Parathyroid adenoma (tissue), 2 donors: ENCODE measurements at regions not wholly inside any gene's neighbourhood (a gene's known extent, or its start where the extent isn't known, plus 50 kb on each side); places are given as distances from the start of the nearest gene placed in this dataset.

Experiments used
- H2AFZ ChIP-seq: fragments of 300-600 bp; sonication (generic); one replicate; pipeline ENCODE4 v1.7.0; 2017; ENCODE audit warnings: antibody characterized with exemption, mild to moderate bottlenecking
- H3K27ac ChIP-seq: fragments of 300-600 bp; sonication (generic); one replicate; pipeline ENCODE4 v1.7.0; 2017
- H3K27me3 ChIP-seq: fragments of 300-600 bp; sonication (generic); one replicate; pipeline ENCODE4 v1.7.0; 2017; ENCODE audit warnings: low read length; ENCODE audit not compliant: control insufficient read depth, insufficient read depth
- H3K36me3 ChIP-seq: fragments of 300-600 bp; sonication (generic); one replicate; pipeline ENCODE4 v1.7.0; 2017; ENCODE audit warnings: low read length; ENCODE audit not compliant: control insufficient read depth, insufficient read depth
- H3K4me1 ChIP-seq: fragments of 300-600 bp; sonication (generic); one replicate; pipeline ENCODE4 v1.7.0; 2017; ENCODE audit warnings: control low read depth
- H3K4me2 ChIP-seq: fragments of 300-600 bp; sonication (generic); one replicate; pipeline ENCODE4 v1.7.0; 2017; ENCODE audit warnings: low read length
- H3K4me3 ChIP-seq: fragments of 300-600 bp; sonication (generic); one replicate; pipeline ENCODE4 v1.7.0; 2017; ENCODE audit warnings: low read depth, low read length
- H3K79me2 ChIP-seq: fragments of 300-600 bp; sonication (generic); one replicate; pipeline ENCODE4 v1.7.0; 2017; ENCODE audit warnings: control low read depth
- H3K9ac ChIP-seq: fragments of 300-600 bp; sonication (generic); one replicate; pipeline ENCODE4 v1.7.0; 2017; ENCODE audit warnings: mild to moderate bottlenecking
- H3K9me3 ChIP-seq: fragments of 300-600 bp; sonication (generic); one replicate; pipeline ENCODE4 v1.7.0; 2017; ENCODE audit warnings: low read length; ENCODE audit not compliant: control insufficient read depth
- TF ChIP-seq, protein P1 (sequence below): fragments of 300-600 bp; sonication (generic); IDR thresholded peaks from one replicate; pipeline ENCODE4 v1.7.0; 2017; ENCODE audit warnings: antibody characterized with exemption, mild to moderate bottlenecking
- donor health status: primary hyperparathyroidism.

DNA sequence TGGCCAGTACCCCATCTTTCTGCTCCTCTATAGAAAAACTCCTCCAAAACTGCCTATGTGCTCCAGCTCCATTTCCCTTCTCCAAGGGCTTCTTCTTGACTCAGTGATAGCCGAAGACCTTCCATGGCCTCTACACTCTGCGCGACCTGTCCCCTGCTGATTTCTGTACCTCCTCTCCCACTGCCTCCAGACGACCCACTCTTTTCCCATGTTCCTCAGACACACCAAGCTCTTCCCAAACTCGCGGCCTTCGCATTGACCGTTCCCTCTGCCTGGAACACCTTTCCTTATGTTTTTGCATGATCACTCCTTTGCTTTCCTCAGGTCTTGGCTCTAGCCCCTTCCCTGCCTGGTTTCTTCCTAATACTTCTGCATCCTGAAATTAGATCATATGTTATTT is 255.6 kb upstream of the SDK2 start:
- H3K79me2 ChIP-seq: no peaks in the 10 kb centered on the region
- H3K4me1 ChIP-seq: no peaks in the 10 kb centered on the region
- H3K9ac ChIP-seq: no peak overlapping the region
- TF ChIP-seq, protein P1, sequence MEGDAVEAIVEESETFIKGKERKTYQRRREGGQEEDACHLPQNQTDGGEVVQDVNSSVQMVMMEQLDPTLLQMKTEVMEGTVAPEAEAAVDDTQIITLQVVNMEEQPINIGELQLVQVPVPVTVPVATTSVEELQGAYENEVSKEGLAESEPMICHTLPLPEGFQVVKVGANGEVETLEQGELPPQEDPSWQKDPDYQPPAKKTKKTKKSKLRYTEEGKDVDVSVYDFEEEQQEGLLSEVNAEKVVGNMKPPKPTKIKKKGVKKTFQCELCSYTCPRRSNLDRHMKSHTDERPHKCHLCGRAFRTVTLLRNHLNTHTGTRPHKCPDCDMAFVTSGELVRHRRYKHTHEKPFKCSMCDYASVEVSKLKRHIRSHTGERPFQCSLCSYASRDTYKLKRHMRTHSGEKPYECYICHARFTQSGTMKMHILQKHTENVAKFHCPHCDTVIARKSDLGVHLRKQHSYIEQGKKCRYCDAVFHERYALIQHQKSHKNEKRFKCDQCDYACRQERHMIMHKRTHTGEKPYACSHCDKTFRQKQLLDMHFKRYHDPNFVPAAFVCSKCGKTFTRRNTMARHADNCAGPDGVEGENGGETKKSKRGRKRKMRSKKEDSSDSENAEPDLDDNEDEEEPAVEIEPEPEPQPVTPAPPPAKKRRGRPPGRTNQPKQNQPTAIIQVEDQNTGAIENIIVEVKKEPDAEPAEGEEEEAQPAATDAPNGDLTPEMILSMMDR: no peak
- H3K27me3 ChIP-seq: no peaks in the 10 kb centered on the region
- H3K9me3 ChIP-seq: no peaks in the 10 kb centered on the region
- no peak overlapping the region for H2AFZ ChIP-seq
- no peak overlapping the region for H3K27ac ChIP-seq
- H3K4me3 ChIP-seq: no peak overlapping the region
- H3K4me2 ChIP-seq: no peak overlapping the region
- H3K36me3 ChIP-seq: no peaks in the 10 kb centered on the region

DNA sequence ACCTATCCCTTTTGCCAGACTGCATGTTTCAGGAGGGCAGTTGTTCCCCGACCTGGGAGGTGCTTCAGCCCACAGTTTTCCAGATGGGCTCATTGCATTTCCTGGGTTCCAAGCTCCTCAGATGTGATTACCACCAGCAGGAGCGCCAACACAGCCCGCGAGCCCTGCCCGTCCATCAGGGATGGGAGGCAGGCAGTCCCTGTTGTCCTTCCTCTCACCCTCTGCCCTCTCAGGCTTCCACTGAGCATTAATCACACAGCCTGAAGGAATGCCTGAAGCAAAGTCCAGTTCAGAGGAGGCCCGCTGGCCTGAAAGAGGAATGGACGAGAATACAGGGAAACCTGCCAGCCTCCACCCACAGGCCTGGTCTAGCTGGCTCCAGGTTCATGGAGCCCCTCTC is 256.3 kb upstream of the SDK2 start:
- TF ChIP-seq, protein P1: no peak
- no peaks in the 10 kb centered on the region for H3K9me3 ChIP-seq
- H3K27ac ChIP-seq: no peak overlapping the region
- no peak overlapping the region for H3K4me3 ChIP-seq
- no peak overlapping the region for H2AFZ ChIP-seq
- H3K79me2 ChIP-seq: no peaks in the 10 kb centered on the region
- no peak overlapping the region for H3K9ac ChIP-seq
- H3K4me2 ChIP-seq: no peak overlapping the region
- H3K4me1 ChIP-seq: no peaks in the 10 kb centered on the region
- H3K36me3 ChIP-seq: no peaks in the 10 kb centered on the region
- no peaks in the 10 kb centered on the region for H3K27me3 ChIP-seq

DNA sequence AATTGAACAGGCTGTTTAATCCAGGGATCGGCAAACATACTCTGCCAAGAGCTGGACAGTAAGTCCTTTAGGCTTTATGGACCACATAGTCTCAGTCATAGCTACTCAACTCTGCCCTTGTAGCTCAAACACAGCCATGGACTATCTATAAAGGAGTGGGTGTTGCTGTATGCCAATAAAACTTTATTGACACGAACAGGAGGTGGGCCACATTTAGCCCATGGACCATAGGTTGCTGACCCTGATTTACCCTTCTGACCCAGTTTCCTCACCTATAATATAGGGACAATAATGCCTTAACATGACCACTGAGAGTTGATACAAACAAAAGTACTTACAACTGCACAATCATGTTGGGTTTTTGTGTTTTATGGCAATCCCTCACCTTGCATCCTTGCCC is 257.0 kb upstream of the SDK2 start:
- no peak overlapping the region for H3K4me3 ChIP-seq
- peak overlapping the region; percentile 90 for H2AFZ ChIP-seq
- no peak overlapping the region for H3K27ac ChIP-seq
- H3K79me2 ChIP-seq: no peaks in the 10 kb centered on the region
- no peaks in the 10 kb centered on the region for H3K9me3 ChIP-seq
- H3K4me1 ChIP-seq: no peaks in the 10 kb centered on the region
- TF ChIP-seq, protein P1: no peak
- H3K4me2 ChIP-seq: peak overlapping the region; percentile 74
- H3K36me3 ChIP-seq: no peaks in the 10 kb centered on the region
- no peaks in the 10 kb centered on the region for H3K27me3 ChIP-seq
- no peak overlapping the region for H3K9ac ChIP-seq

DNA sequence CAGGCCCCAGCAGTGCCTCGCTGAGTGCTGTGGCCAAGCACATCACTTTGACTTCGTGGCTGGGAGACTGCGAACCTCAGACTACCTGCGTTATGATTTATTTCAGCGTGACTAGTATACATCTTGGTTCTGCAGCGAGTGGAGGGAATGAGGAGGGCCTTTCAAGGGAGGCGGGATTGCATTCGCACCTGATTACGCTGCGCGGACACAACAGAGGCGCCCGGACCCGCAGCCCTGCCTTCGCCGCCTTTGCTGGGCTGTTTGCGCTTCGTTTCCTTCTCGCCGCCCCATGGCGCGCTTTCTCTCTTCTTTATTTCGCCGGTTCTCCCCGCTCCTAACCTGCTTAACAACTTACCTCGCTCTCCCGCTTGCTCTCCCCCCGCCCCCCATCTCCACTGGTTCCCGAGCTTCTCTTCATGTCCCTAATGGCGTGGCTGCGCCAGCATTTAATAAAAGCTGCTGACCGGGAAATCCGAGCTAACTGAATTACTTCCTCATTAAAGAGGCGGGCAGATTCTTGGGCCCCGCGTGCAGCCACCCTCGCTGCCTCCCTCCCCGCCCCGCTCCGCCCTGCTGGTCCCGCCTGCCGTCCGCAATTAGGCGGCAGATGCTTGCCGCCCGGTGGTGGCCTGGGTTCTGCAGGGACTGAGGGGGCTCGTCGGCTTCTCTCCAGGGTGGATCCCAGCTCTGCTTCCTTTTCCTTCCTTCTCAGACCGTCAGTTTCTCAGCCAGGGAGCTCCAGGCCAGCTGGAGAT is 257.6 kb upstream of the SDK2 start:
- H3K4me1 ChIP-seq: no peaks in the 10 kb centered on the region
- TF ChIP-seq, protein P1: no peak

More for the DNA sequence above, 257.6 kb upstream of the SDK2 start:
- Histone ChIP-seq H3K4me2 (peak overlapping the region; percentile 74), H3K27me3 (no peaks in the 10 kb centered on the region), H3K4me3 (peak overlapping the region; percentile 30), H3K9ac (no peak overlapping the region), H3K9me3 (no peaks in the 10 kb centered on the region), H3K36me3 (no peaks in the 10 kb centered on the region), H3K27ac (no peak overlapping the region), H3K79me2 (no peaks in the 10 kb centered on the region), H2AFZ (peak overlapping the region; percentile 90)
